ENCODE measurements at regions not wholly inside any gene's neighbourhood (a gene's known extent, or its start where the extent isn't known, plus 50 kb on each side); places are given as distances from the start of the nearest gene placed in this dataset.

DNA sequence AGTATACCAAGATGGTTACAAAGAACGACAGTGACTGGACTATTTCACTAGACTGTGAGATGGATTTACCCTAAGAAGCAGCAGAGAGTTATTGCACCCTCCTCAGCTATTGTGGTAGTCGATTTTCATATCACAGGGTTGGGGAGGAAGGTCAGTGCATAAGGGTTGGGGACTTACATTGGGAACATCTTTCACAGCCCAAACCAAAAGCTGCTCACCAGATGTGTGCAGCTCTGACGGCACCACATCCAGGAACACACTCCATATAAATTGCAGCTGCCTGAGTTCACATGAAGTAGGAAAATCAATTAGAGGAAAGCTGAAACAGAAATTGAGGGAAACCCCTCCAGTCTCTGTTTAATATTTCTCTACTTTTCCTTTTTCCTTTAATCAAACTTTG is 470.5 kb upstream of the NRSN1 start:
- TF ChIP-seq, protein P1, sequence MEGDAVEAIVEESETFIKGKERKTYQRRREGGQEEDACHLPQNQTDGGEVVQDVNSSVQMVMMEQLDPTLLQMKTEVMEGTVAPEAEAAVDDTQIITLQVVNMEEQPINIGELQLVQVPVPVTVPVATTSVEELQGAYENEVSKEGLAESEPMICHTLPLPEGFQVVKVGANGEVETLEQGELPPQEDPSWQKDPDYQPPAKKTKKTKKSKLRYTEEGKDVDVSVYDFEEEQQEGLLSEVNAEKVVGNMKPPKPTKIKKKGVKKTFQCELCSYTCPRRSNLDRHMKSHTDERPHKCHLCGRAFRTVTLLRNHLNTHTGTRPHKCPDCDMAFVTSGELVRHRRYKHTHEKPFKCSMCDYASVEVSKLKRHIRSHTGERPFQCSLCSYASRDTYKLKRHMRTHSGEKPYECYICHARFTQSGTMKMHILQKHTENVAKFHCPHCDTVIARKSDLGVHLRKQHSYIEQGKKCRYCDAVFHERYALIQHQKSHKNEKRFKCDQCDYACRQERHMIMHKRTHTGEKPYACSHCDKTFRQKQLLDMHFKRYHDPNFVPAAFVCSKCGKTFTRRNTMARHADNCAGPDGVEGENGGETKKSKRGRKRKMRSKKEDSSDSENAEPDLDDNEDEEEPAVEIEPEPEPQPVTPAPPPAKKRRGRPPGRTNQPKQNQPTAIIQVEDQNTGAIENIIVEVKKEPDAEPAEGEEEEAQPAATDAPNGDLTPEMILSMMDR (IDR thresholded peaks at IDR 0.05), result no peak
- no peak for TF ChIP-seq POLR2A (IDR thresholded peaks at IDR 0.05)

All from thyroid gland (tissue), 4 donors.